ENCODE measurements at regions not wholly inside any gene's neighbourhood (a gene's known extent, or its start where the extent isn't known, plus 50 kb on each side); places are given as distances from the start of the nearest gene placed in this dataset.
A peak's percentile ranks its signal among the peaks of the same experiment; 100 is the strongest.
"Not testable (repeated sequence)": the region's sequence is repeated elsewhere in the genome, so short reads cannot be mapped to it uniquely, and the experiment has no call there.

- Mint-ChIP-seq H3K36me3 (no peaks in the 10 kb centered on the region), H3K4me3 (no peak overlapping the region), H3K27me3 (no peaks in the 10 kb centered on the region), H3K9me3 (no peaks in the 10 kb centered on the region), H3K27ac (no peak overlapping the region), H3K4me1 (no peaks in the 10 kb centered on the region)
- ATAC-seq, result no peak
These were observed 59.9 kb upstream of the COBL start for GRCh38 chr7:51376420-51377092.

DNA sequence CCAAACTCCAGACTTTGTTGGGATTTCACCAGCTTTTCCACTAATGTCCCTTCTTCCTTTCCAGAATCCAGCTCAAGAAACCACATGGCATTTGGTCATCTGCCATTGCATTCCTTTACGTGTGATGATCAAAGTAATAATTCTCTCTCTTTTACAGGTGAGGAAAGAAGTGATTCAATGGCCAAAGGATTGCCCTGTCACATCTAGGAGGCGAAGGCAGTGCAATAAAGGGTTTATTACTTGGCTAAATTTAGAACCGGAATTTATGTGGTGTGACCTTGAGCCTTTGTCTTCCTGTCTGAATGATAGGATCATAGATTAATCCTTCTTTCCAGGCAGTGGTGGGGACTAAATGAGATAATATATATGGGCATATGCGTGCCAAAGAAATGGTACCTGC, 58.3 kb upstream of the COBL start:
- H3K27ac Mint-ChIP-seq, result no peak overlapping the region
- ATAC-seq, result no peak
- no peaks in the 10 kb centered on the region for H3K36me3 Mint-ChIP-seq
- H3K9me3 Mint-ChIP-seq, result no peaks in the 10 kb centered on the region
- no peaks in the 10 kb centered on the region for H3K27me3 Mint-ChIP-seq
- no peaks in the 10 kb centered on the region for H3K4me1 Mint-ChIP-seq
- H3K4me3 Mint-ChIP-seq, result no peak overlapping the region

DNA sequence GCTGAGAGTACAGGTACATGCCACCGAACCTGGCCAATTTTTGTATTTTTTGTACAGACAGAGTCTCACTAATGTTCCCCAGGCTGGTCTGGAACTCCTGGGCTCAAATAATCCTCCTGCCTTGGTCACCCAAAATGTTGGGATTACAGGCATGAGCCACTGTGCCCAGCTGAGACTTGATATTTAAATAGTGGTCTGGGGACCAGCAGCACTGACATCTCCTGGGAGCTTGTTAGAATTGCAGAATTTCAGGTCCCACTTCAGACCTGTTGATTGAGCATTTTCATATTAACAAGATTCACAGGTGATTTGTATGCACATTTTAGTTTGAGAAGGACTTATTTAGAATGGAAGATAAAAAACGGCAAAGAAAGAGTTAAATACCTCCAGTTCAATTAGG, 57.0 kb upstream of the COBL start:
- H3K4me1 Mint-ChIP-seq, ATAC-seq, H3K9me3 Mint-ChIP-seq, H3K4me3 Mint-ChIP-seq, H3K36me3 Mint-ChIP-seq, H3K27ac Mint-ChIP-seq, H3K27me3 Mint-ChIP-seq: not testable (repeated sequence)

DNA sequence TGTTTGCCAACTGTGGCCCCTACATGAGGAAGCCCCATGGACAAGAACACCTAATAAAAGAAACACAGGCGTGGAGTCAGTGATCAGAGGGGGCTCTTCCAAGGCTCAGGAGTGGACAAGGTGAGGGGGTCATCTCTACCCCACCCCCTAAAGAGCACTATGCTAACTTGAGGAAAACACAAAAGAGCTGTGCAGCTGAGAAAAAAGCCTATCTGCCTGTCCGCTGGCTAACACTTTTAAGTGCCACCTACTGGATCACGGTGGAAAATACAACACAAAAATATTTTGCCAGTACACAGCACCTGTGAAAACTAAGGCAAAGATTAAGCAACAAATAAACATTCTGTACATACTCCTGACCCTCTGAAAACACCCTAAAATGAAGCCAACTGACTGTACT, 53.1 kb upstream of the COBL start:
- Mint-ChIP-seq H3K27ac (no peak overlapping the region), H3K36me3 (no peaks in the 10 kb centered on the region), H3K27me3 (no peaks in the 10 kb centered on the region), H3K4me3 (no peak overlapping the region), H3K4me1 (no peaks in the 10 kb centered on the region), H3K9me3 (no peaks in the 10 kb centered on the region)
- no peak for ATAC-seq

- H3K27ac Mint-ChIP-seq, H3K9me3 Mint-ChIP-seq, H3K4me1 Mint-ChIP-seq, ATAC-seq, H3K4me3 Mint-ChIP-seq, H3K27me3 Mint-ChIP-seq, H3K36me3 Mint-ChIP-seq: not testable (repeated sequence)
These were observed 52.6 kb upstream of the COBL start for GRCh38 chr7:51369228-51369627.

GRCh38 chr7:51368334-51368733, 51.7 kb upstream of the COBL start:
- Mint-ChIP-seq H3K9me3 (no peaks in the 10 kb centered on the region), H3K27me3 (no peaks in the 10 kb centered on the region), H3K36me3 (no peaks in the 10 kb centered on the region), H3K4me3 (no peak overlapping the region), H3K4me1 (no peaks in the 10 kb centered on the region), H3K27ac (no peak overlapping the region)
- ATAC-seq, result no peak

DNA sequence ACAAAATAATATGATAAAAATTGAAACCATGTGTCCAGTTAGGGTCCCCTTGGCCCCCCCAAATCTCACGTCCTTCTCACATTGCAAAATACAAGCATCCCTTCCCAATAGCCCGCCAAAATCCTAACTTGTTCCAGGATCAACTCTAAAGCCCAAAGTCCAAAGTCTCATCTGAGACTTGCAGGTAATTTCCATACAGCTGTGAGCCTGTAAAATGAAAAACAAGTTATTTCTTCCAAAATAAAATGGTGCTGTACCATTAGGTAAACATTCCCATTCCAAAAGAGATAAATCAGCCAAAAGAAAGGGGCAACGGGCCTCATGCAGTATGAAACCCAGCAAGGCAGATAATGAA, 51.0 kb upstream of the COBL start:
- Mint-ChIP-seq H3K36me3 (no peaks in the 10 kb centered on the region), H3K4me1 (no peaks in the 10 kb centered on the region), H3K4me3 (no peak overlapping the region), H3K27ac (no peak overlapping the region), H3K9me3 (peaks cover 3% of the 10 kb centered on the region), H3K27me3 (no peaks in the 10 kb centered on the region)
- ATAC-seq, result no peak

DNA sequence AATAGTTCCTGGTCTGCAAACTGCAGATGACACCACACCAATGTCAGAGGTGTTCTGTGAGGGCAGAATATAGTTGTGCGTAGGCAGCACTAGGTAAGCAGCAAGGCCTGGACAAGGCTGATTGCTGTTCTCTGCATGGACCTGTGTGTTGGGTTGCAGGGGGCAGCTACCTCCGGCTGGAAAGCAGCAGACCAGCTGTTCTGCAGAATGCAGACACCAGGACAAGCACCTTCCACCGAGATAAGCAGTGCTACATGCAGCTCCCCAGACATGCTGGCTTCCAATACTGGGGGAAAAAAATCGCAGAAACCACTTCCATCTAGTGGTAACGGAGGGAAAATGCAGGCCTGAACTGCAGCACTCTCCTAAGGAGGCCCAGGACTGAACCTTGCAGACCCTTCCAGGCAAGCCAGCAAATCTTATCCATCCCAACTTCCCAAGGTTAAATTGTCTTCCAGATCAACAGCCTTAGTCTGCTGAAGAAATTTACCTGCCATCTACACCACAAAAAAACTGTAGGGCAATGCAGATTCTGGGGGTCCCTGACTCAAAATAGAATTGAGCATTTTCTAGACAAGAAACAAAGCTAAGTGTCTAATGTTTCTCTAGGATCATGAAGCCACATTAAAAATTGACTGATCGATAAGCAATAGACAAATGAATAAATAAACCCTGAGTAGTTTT, 50.5 kb upstream of the COBL start:
- ATAC-seq, result peak; percentile 47
- H3K4me1 Mint-ChIP-seq, result no peaks in the 10 kb centered on the region
- H3K9me3 Mint-ChIP-seq, result peaks cover 8% of the 10 kb centered on the region
- no peaks in the 10 kb centered on the region for H3K27me3 Mint-ChIP-seq
- H3K27ac Mint-ChIP-seq, result no peak overlapping the region
- H3K4me3 Mint-ChIP-seq, result no peak overlapping the region
- H3K36me3 Mint-ChIP-seq, result no peaks in the 10 kb centered on the region
